Immature natural killer cell (primary cell): ENCODE measurements at regions not wholly inside any gene's neighbourhood (a gene's known extent, or its start where the extent isn't known, plus 50 kb on each side); places are given as distances from the start of the nearest gene placed in this dataset.

Source experiments
- DNase-seq, 3 donors: peaks; one replicate each; pipeline ENCODE4 v3.0.0; 2022; ENCODE audit warnings: mixed read lengths in 1 of 3
- H3K27ac Mint-ChIP-seq, 6 donors: one replicate each; pipeline ENCODE4 v1.8.0; 2020; ENCODE audit warnings: mixed read lengths in 6 of 6, mild to moderate bottlenecking in 5 of 6, inconsistent platforms in 4 of 6, moderate library complexity in 3 of 6
- H3K27me3 Mint-ChIP-seq, 3 donors: one replicate each; pipeline ENCODE4 v1.8.0; 2020 to 2021; ENCODE audit warnings: low read depth in 3 of 3, mild to moderate bottlenecking in 3 of 3, mixed read lengths in 3 of 3, moderate library complexity in 3 of 3, inconsistent platforms in 1 of 3
- H3K36me3 Mint-ChIP-seq, 3 donors: one replicate each; pipeline ENCODE4 v1.8.0; 2020; ENCODE audit warnings: mixed read lengths in 3 of 3, inconsistent platforms in 2 of 3, mild to moderate bottlenecking in 2 of 3
- H3K4me1 Mint-ChIP-seq, 2 donors: one replicate each; pipeline ENCODE4 v1.8.0; 2020; ENCODE audit warnings: inconsistent platforms in 2 of 2, mild to moderate bottlenecking in 2 of 2, mixed read lengths in 2 of 2, moderate library complexity in 1 of 2
- H3K4me3 Mint-ChIP-seq, 5 donors: one replicate each; pipeline ENCODE4 v1.8.0; 2020; ENCODE audit warnings: mild to moderate bottlenecking in 5 of 5, mixed read lengths in 5 of 5, inconsistent platforms in 3 of 5, moderate library complexity in 3 of 5
- H3K9me3 Mint-ChIP-seq, 6 donors: one replicate each; pipeline ENCODE4 v1.8.0; 2020; ENCODE audit warnings: mild to moderate bottlenecking in 6 of 6, mixed read lengths in 6 of 6, inconsistent platforms in 4 of 6, moderate library complexity in 3 of 6

GRCh38 chr7:25831062-25831691 lies 320.8 kb upstream of the NFE2L3 start:
- H3K9me3 Mint-ChIP-seq: peaks cover 0 to 4% (median 0%) of the 10 kb centered on the region in 6 donors

GRCh38 chr7:25831831-25832411 lies 320.1 kb upstream of the NFE2L3 start:
- no peak overlapping the region for H3K27ac Mint-ChIP-seq
- no peak overlapping the region for H3K4me3 Mint-ChIP-seq
- H3K36me3 Mint-ChIP-seq: no peaks in the 10 kb centered on the region
- H3K27me3 Mint-ChIP-seq: peaks cover 0 to 8% (median 3%) of the 10 kb centered on the region in 3 donors
- no peaks in the 10 kb centered on the region for H3K4me1 Mint-ChIP-seq
- DNase-seq: no peak
- peaks cover 0 to 4% (median 0%) of the 10 kb centered on the region in 6 donors for H3K9me3 Mint-ChIP-seq

More at GRCh38 chr7:25831062-25831691, 320.8 kb upstream of the NFE2L3 start:
- no peaks in the 10 kb centered on the region for H3K36me3 Mint-ChIP-seq
- H3K4me3 Mint-ChIP-seq: no peak overlapping the region
- DNase-seq: no peak
- H3K27me3 Mint-ChIP-seq: peaks cover 0 to 8% (median 3%) of the 10 kb centered on the region in 3 donors
- no peaks in the 10 kb centered on the region for H3K4me1 Mint-ChIP-seq
- no peak overlapping the region for H3K27ac Mint-ChIP-seq

GRCh38 chr7:25832456-25832855 lies 319.5 kb upstream of the NFE2L3 start:
- H3K27me3 Mint-ChIP-seq: peaks cover 0 to 6% (median 3%) of the 10 kb centered on the region in 3 donors
- no peaks in the 10 kb centered on the region for H3K4me1 Mint-ChIP-seq

GRCh38 chr7:25832929-25833328 lies 319.1 kb upstream of the NFE2L3 start:
- no peak for DNase-seq
- H3K4me3 Mint-ChIP-seq: no peak overlapping the region
- no peaks in the 10 kb centered on the region for H3K36me3 Mint-ChIP-seq
- no peaks in the 10 kb centered on the region for H3K4me1 Mint-ChIP-seq
- peaks cover 0 to 4% (median 0%) of the 10 kb centered on the region in 6 donors for H3K9me3 Mint-ChIP-seq
- no peak overlapping the region for H3K27ac Mint-ChIP-seq
- peaks cover 0 to 6% (median under 1%) of the 10 kb centered on the region in 3 donors for H3K27me3 Mint-ChIP-seq

More at GRCh38 chr7:25832456-25832855, 319.5 kb upstream of the NFE2L3 start:
- no peak overlapping the region for H3K4me3 Mint-ChIP-seq
- H3K27ac Mint-ChIP-seq: no peak overlapping the region
- H3K36me3 Mint-ChIP-seq: no peaks in the 10 kb centered on the region
- H3K9me3 Mint-ChIP-seq: peaks cover 0 to 4% (median 0%) of the 10 kb centered on the region in 6 donors
- no peak for DNase-seq

GRCh38 chr7:25834050-25834449 lies 317.9 kb upstream of the NFE2L3 start:
- DNase-seq: no peak
- H3K9me3 Mint-ChIP-seq: peaks cover 0 to 4% (median 0%) of the 10 kb centered on the region in 6 donors
- H3K27me3 Mint-ChIP-seq: peaks cover under 1 to 14% (median 2%) of the 10 kb centered on the region in 3 donors
- no peak overlapping the region for H3K4me3 Mint-ChIP-seq
- no peaks in the 10 kb centered on the region for H3K36me3 Mint-ChIP-seq
- H3K27ac Mint-ChIP-seq: no peak overlapping the region
- no peaks in the 10 kb centered on the region for H3K4me1 Mint-ChIP-seq

GRCh38 chr7:25835197-25835596 lies 316.8 kb upstream of the NFE2L3 start:
- H3K4me1 Mint-ChIP-seq: no peaks in the 10 kb centered on the region
- no peak for DNase-seq
- H3K36me3 Mint-ChIP-seq: no peaks in the 10 kb centered on the region
- H3K9me3 Mint-ChIP-seq: peaks cover 0 to 1% (median 0%) of the 10 kb centered on the region in 6 donors
- H3K27me3 Mint-ChIP-seq: peaks cover 1 to 19% (median 2%) of the 10 kb centered on the region in 3 donors
- no peak overlapping the region for H3K4me3 Mint-ChIP-seq
- H3K27ac Mint-ChIP-seq: no peak overlapping the region

GRCh38 chr7:25839084-25839769 lies 312.8 kb upstream of the NFE2L3 start:
- H3K27ac Mint-ChIP-seq: no peak overlapping the region
- H3K4me1 Mint-ChIP-seq: no peaks in the 10 kb centered on the region
- peaks cover 3 to 16% (median 5%) of the 10 kb centered on the region in 3 donors for H3K27me3 Mint-ChIP-seq
- peaks cover 0 to 1% (median 0%) of the 10 kb centered on the region in 6 donors for H3K9me3 Mint-ChIP-seq
- no peak for DNase-seq
- H3K4me3 Mint-ChIP-seq: no peak overlapping the region
- no peaks in the 10 kb centered on the region for H3K36me3 Mint-ChIP-seq

GRCh38 chr7:25840209-25840792 lies 311.7 kb upstream of the NFE2L3 start:
- Mint-ChIP-seq H3K4me1 (no peaks in the 10 kb centered on the region), H3K9me3 (peaks cover 0 to 1% (median 0%) of the 10 kb centered on the region in 6 donors), H3K27me3 (peaks cover 3 to 17% (median 5%) of the 10 kb centered on the region in 3 donors), H3K36me3 (no peaks in the 10 kb centered on the region), H3K27ac (no peak overlapping the region), H3K4me3 (no peak overlapping the region)
- no peak for DNase-seq

GRCh38 chr7:25841575-25841974 lies 310.4 kb upstream of the NFE2L3 start:
- H3K9me3 Mint-ChIP-seq: peaks cover 0 to 1% (median 0%) of the 10 kb centered on the region in 6 donors
- H3K27ac Mint-ChIP-seq: no peak overlapping the region
- no peak for DNase-seq
- H3K4me3 Mint-ChIP-seq: no peak overlapping the region
- H3K4me1 Mint-ChIP-seq: no peaks in the 10 kb centered on the region
- no peaks in the 10 kb centered on the region for H3K36me3 Mint-ChIP-seq
- H3K27me3 Mint-ChIP-seq: peaks cover 5 to 17% (median 7%) of the 10 kb centered on the region in 3 donors

GRCh38 chr7:25842201-25842733 lies 309.7 kb upstream of the NFE2L3 start:
- DNase-seq: no peak
- Mint-ChIP-seq H3K27ac (no peak overlapping the region), H3K27me3 (peaks cover 5 to 17% (median 7%) of the 10 kb centered on the region in 3 donors), H3K4me3 (no peak overlapping the region), H3K9me3 (peaks cover 0 to 1% (median 0%) of the 10 kb centered on the region in 6 donors), H3K4me1 (no peaks in the 10 kb centered on the region), H3K36me3 (no peaks in the 10 kb centered on the region)

GRCh38 chr7:25843467-25843866 lies 308.5 kb upstream of the NFE2L3 start:
- peaks cover 0 to 1% (median 0%) of the 10 kb centered on the region in 6 donors for H3K9me3 Mint-ChIP-seq
- DNase-seq: no peak
- no peak overlapping the region for H3K27ac Mint-ChIP-seq
- H3K27me3 Mint-ChIP-seq: peaks cover 5 to 12% (median 7%) of the 10 kb centered on the region in 3 donors
- no peaks in the 10 kb centered on the region for H3K4me1 Mint-ChIP-seq
- no peaks in the 10 kb centered on the region for H3K36me3 Mint-ChIP-seq
- H3K4me3 Mint-ChIP-seq: no peak overlapping the region

- no peaks in the 10 kb centered on the region for H3K4me1 Mint-ChIP-seq
- H3K27me3 Mint-ChIP-seq: peaks cover 6 to 8% (median 7%) of the 10 kb centered on the region in 3 donors
- peaks cover 0 to under 1% (median 0%) of the 10 kb centered on the region in 6 donors for H3K9me3 Mint-ChIP-seq
- H3K36me3 Mint-ChIP-seq: no peaks in the 10 kb centered on the region
- no peak overlapping the region for H3K27ac Mint-ChIP-seq
- DNase-seq: no peak
- H3K4me3 Mint-ChIP-seq: no peak overlapping the region
Observed at GRCh38 chr7:25844102-25844870, 307.7 kb upstream of the NFE2L3 start.

GRCh38 chr7:25845464-25845863 lies 306.5 kb upstream of the NFE2L3 start:
- no peaks in the 10 kb centered on the region for H3K36me3 Mint-ChIP-seq
- H3K4me1 Mint-ChIP-seq: no peaks in the 10 kb centered on the region
- no peak overlapping the region for H3K27ac Mint-ChIP-seq
- no peak for DNase-seq
- peaks cover 6 to 17% (median 7%) of the 10 kb centered on the region in 3 donors for H3K27me3 Mint-ChIP-seq
- no peak overlapping the region for H3K4me3 Mint-ChIP-seq
- H3K9me3 Mint-ChIP-seq: peaks cover 0 to 4% (median 0%) of the 10 kb centered on the region in 6 donors
